ENCODE measurements at regions not wholly inside any gene's neighbourhood (a gene's known extent, or its start where the extent isn't known, plus 50 kb on each side); places are given as distances from the start of the nearest gene placed in this dataset.

DNA sequence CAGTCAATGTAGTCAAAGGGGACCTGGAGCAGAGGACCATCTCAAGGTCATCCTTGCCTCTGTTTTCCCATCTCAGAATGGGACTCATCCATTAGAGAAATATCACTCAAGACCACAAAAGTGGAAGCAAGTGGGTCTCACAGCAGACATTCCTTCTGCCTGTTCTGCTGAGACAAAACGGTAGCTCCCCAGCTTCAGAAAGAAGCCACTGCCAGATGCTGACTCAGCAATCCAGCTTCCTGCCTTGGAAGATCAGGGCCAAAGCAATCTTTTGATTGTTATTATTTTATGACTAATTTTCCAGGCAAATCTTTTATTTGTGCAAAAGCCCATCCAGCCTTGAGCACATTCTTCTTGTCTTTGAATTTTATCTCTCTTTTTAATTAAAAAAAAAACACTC is 86.8 kb downstream of the CCT6B start:
- DNase-seq (ENCODE audit: low spot score): no peak

DNA sequence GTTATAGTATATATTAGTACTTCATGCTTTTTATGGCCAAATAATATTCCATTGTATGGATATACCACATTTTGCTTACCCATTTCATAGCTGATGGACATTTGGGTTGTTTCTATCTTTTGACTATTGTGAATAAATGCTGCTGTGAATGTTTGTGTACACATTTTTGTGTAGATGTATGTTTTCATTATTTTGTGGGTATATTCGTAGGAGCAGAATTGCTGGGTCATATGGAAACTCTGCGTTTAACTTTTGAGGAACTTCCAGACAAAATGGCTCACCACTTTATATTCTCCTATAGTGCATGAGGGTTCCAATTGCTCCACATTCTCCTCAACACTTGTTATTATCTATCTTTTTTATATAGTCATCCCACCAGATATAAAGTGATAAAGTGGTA is 88.6 kb downstream of the CCT6B start:
- no peak for DNase-seq (ENCODE audit: low spot score)

DNA sequence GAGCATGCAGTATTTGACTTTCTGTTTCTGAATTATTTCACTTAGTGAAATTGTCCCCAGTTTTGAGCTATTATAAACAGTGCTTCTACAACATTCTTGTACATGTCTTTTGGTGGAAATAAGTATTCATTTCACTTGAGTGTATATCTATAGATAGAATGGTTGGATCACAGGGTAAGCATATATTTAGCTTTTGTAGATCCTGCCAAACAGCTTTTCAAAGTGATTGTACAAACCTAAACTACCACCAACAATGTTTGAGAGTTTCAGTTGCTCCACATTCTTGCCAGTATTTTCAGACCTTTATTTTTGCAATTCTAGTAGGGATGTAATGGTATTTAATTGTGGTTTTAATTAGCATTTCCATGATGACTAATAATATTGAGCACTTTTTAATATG is 91.6 kb downstream of the CCT6B start:
- no peak for DNase-seq (ENCODE audit: low spot score)

DNA sequence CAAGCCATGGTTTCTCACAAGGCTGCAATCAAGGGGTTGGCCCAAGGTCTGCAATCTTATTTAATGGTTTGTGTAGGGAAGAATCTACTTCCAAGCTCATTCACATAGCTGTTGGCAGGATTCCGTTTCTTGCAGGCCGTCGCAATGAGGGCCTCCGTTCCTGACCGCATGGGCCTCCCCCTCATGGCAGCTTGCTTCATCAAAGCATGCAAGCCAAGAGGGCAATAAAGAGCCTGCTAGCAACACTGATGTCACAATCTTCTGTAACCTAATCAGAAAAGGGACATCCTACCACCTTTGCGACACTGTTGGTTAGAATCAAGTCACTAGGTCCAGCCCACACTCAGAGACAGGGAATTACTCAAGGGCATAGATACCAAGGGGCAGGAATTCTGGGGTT is 95.5 kb downstream of the CCT6B start:
- no peak for DNase-seq (ENCODE audit: low spot score)

DNA sequence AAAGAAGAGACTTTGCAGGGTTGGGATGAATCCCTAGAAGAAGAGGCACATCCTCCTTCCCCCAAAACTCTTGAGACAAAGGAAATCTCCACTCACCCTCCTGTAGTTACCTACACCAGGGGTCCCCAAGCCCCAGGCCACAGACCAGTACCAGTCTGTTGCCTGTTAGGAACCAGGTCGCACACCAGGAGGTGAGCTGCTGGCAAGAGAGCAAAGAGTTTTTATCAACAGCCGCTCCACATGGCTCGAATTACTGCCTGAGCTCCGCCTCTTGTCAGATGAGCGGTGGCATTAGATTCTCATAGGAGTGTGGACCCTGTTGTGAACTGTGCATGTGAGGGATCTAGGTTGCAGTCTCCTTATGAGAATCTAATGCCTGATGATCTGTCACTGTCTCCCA is 98.9 kb downstream of the CCT6B start:
- DNase-seq (ENCODE audit: low spot score): no peak

DNA sequence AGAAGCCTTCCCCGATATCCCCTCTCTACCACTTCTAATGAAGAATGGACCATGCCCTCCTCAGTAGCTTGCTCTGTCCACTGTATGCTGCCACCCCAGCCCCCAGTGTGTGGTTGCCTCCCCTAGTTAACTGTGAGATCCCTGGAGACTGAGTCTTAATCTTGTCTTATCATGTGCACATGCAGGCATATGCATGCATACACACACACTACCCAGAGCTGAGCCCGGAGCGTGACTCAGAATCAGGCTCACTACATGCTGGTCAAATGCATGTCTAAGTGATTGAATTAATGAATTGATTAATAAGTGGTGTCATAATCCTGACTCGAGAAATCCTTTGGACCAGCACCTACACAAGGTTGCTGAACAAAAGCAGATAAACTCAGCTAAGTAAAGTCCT is 99.4 kb downstream of the CCT6B start:
- DNase-seq (ENCODE audit: low spot score): no peak

DNA sequence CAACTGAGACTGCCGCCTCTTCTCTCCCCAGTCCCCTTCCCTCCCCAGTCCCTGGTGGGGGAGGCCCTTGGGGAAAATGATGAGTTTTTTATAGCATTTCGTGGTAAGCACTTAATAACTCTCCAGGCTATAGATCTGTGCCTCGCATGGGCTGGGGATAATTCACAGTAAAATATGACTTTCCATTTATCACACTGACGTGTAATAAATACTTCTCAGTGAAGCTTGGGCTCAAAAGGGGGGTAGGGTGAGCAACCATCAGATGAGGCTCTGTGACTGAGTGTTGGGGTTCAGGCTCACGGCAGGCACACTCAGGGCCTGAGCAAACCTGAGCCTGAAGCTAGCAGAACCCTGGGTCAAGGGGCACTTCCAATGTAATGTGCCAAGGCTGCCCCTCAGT is 101.6 kb downstream of the CCT6B start:
- no peak for DNase-seq (ENCODE audit: low spot score)

DNA sequence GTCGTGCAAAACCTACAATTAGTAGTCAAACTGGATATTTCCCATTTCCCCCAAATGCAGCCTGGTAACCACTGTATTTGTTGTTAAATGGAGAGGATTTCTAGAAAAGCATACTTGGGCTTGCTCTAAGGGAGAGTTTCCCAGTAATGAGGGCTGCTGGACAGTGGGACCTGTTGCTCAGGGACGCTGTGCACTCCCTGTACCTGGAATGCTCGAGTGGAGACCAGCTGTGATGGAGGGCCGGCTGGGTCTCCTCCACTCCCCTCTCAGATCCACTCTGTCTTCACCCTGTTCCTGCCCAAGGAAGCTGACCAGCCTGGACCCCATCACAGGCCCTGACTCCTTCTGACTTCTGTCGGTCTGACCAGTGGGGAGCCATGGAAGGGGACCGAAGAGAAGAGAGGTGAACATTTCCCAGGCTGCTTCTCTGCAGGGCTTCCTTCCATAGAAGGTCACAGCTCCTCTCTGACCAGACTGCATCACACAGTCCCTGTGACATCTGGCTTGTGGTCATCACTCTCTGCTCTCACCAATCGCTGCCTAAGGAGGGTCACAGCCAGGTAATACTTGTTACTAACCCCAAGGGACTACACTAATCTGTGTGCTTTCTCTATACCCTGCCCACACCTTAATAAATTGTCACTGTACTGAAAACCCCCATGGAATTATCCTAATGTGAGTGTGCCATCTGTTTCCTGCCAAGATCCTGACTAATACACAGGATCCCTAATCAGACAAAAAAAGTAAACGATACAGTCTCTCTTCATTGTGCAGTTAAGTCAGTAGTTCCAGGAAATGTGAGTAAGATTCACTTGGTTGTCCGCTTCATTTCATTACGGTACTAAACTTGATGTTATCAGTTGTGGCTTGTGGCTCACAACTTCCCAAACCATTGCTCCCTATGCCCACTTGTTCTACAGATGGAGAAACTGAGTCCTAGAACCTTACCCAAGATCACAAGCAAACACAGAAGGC is 102.4 kb downstream of the CCT6B start:
- DNase-seq (ENCODE audit: low spot score): peak; percentile 88

DNA sequence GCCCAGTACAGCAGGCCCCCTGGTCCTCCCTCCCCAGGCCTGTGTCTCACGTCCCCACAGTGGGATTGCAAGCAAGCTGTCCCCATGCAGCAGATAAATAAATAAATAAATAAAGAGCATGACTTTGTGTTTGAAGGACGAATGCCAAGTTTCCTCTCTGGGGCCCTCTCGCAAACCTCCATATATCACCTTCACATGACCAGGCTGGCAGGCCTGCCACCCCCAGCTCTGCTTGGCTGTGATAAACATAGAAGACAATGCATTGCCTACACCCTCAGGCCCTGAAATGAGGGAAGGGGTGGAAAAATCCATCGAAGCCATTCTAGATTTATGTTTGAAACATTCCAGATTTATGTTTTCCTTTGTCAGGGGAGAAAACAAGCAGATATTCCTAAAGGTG is 107.3 kb downstream of the CCT6B start:
- no peak for DNase-seq (ENCODE audit: low spot score)

DNA sequence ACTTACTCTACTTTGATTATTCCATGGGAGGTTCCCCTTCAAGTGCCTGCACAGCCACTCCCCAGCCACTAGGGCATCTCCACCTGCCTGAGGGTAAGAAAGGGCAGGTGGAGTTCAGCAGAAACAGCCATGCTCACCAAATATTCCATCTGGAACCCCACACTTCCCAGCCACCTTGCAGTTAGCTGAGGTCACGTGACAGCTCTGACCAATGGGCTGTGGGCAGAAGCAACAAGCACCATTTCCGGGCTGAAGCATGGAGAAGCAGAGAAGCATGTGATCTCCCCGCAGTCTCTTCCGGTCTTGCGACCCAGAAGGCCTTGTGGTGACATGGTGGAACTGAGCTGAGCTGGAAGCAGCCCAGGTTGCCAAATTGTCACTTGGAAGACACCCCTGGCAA is 108.6 kb downstream of the CCT6B start:
- DNase-seq (ENCODE audit: low spot score): no peak

DNA sequence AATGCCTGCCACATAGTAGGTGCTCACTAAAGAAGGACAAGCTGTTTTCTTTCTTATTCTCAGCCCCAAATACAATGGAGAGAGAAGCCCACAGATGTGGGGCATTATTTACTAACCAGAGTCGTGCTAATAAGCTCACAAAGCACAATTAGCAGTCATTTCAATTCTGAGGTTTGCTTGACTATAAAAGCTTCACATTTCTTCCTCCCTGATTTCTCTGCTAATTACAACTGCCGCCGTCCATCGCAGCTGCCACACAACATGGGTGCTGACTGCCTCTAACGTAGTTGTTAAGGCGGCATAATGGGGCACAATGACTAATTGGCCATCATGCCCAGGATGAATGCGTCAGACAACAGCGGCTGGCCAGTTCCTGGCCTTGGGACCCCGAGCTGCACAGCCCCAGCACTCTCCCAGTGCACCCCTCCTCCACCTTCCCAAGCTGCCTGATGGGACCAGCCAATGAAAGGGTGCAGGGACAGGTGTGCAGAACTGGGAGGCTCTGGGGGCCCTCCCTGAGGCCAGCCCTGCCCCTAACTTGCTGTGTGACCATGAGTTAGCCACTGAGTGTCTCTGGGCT is 109.2 kb downstream of the CCT6B start:
- no peak for DNase-seq (ENCODE audit: low spot score)

DNA sequence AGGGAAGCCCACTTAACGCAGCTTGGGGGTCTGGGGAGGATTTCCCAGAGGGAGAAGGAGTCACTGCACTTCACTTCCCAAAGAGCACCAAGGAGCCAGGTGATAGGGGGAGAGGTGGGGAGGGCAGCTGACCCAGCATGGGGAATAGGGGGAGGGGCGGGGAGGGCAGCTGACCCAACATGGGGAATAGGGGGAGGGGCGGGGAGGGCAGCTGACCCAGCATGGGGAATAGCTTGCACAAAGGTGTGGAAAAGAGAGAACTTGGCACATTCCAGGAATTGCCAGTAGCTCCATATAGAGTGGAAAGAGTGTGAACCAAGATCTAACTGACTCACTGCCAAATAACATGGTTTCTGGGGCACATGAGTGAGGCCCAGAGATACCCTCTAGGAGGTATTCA is 110.3 kb downstream of the CCT6B start:
- DNase-seq (ENCODE audit: low spot score): no peak

DNA sequence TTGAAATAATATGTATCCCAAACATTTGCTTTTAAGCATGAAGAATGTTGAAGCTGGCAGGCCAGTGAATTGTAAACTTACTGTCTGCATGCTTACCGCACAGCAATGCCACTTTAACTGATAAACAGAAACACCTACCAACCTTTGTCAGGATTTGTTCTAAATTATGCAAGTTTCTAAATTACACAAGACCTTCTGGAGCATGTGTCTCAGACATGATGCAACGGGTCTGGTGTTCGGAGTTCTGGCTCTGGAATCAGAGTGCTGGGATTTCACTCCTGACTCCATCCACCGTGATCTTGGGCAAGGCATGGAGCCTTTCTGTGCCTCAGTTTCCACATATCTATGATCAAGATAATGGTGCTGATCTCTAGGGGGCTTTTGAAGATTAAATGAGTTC is 111.2 kb downstream of the CCT6B start:
- no peak for DNase-seq (ENCODE audit: low spot score)

DNA sequence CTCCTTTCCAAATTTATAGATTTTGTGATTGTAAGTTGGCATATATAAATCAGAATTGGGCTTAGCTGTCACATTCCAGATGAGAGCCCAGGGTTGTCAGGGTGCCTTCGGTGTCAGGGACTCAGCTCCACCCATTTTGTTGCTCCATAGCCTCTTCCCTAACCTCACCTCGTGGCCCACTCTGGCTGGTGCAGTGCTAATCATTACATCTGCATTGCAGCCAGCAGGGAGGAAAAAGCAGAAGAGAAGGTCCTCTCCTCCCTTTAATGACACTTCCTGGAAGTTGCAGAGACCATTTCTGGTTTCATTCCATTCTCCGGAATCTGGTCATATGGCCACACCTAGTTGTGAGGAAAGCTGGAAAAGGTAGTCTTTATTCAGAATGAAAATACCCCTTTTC is 113.3 kb downstream of the CCT6B start:
- no peak for DNase-seq (ENCODE audit: low spot score)

DNA sequence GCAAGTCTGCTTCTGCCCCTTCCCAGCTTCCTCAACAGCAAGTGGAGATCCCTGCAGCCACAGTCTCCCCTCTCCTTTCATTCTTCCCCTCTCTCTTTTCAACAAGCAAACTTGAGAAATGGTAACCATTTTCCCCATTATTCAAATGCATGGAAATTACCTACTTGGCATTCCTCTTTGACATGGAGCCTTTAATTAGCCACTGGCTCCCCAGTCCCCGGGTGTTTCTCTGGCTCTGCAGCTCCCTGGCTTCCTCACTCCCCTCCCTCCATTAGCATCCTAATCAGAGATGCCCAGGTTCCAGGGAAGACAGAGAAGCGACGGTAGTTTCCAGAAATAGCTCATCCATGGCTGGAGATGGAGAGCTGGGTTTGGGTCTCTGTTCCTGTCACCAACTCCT is 116.0 kb downstream of the CCT6B start:
- DNase-seq (ENCODE audit: low spot score): no peak

DNA sequence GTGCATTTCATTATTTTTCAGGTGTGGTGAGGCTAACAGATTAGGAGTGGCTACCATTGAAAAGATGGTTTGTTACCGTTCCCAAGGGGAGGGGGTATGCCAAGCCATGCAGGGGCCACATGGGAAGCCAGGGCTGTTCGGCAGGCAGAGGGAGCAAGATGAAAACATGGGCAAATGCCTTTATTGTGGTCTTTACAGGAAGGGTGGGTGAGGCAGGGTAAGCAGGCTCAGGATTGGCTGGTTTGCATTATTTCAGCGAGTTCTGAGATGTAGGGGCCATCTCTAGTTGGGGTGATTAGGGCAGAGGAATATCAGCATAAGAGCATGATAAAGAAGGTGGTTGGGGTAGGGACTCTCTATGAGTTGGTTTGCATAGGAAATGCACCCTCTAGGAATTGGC is 117.6 kb downstream of the CCT6B start:
- no peak for DNase-seq (ENCODE audit: low spot score)

DNA sequence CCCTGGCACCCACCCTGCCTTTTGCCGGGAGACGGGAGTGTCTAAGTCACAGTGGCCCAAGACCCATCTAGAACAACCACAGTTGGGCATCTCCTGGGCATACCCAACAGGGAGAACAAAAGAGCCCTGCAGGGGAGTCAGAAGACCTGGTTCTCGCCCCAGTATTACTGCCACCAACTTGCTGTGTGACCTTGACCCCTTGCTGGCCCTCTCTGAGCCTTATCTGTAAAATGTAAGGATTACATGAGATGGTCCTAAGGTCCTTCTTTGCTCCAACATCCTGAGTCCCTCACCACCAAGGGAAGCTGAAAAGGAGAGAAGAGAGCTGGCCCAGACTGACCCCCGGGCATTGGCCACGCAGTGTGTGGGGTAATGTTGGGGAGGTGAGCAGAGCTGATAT is 119.0 kb downstream of the CCT6B start:
- no peak for DNase-seq (ENCODE audit: low spot score)

DNA sequence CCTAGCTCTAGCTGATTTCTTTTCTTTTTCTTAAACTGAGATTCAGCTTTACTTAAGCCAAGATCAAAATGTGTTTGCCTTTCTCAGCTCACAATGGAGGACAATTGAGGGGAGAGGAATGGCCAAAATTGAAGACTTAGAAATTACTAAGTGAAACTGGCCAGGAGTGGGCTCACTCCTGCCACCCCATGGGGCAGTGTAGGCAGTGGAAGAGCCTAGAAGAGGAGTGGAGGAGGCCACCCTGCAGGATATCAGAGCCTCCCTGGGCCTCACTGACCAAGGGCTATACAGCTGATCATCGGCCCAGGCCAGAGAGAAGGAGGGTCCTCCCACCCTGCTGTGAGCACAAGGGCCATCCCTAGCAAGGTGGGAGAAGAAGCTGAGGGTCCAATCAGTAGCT is 119.8 kb downstream of the CCT6B start:
- DNase-seq (ENCODE audit: low spot score): no peak

DNA sequence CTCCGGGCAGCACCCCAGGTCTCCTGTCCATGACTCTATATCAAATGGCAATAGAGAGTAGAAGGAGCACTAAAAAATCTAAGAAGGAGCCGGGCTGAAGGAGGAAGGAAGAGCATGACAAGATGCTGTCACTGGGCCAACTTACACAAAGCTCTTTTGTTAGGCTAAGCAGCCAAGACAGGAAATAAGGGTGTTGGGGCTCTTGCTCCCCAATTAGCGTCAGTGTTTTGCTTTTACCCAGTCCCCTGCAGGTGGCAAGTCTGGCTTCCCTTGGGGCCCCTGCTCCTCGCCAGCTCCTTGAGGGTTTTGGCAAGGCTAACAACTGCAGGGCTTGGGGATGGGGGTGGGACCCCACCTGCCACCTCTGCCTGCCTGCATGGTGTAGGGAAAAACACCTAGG is 120.5 kb downstream of the CCT6B start:
- DNase-seq (ENCODE audit: low spot score): no peak

DNA sequence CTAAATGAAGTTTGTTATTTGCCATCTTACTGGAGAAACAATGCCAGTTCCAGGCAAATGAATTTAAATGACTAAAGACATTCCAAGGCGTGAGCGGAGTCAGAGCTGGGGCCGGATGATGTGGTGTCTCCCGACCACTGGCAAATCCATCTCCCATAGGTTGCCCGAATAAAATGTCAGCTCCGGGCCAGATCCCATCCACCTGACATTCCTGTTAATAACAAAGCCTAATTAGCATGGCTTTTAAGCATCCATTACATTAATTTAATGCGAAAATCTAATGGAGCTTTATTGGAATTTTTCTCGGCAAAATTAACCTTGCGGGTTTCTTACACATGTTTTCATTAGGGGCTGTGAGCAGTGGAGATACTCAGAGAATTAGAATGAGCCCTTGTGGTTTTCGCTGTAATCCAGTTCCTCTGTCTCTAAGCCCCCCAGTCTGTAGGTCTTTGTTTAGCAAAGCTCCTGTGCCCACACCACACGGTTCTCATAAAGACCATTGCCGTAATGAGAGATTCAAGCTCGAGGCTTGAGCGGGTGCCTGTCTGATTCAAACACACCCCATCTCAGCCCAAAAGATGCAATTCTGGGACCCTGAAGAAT is 123.3 kb downstream of the CCT6B start:
- no peak for DNase-seq (ENCODE audit: low spot score)

DNA sequence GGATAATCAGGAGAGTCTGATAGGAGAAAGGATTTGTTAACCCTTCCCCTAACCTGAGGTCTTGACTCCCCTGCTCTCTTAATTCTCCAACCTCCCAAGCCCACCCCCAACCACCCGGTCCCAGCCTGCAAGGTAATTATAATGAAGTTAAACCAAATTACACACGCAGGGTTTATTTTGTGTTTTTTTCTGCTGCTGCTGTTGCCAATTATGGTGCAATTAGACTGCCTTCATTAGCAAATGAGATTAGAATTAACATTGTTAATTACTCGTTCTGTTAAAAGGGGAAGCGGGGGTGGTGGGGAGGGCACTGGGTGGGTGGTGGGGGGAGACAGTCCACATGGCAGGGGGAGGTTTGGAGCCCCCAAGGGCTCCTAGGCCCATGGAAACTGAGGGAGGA is 128.9 kb downstream of the CCT6B start:
- DNase-seq (ENCODE audit: low spot score): no peak

DNA sequence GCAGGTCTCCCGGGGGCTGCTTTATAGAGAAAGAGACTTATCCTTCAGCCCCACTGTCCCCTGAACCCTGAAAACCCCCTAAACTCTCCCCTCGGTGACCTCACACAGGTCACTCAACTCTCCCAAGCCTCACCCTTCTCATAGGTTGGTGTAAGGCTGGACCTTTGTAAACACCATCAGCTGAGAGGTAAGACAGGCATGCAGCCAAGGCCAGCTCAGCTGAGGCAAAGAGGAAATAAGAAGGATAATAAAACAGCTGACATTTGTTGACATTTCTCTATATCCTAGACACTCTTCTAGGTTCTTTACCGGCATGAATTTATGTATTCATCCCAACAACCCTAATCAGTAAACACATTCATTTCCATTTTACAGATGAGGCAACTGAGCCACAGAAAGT is 134.3 kb downstream of the CCT6B start:
- DNase-seq (ENCODE audit: low spot score): no peak

DNA sequence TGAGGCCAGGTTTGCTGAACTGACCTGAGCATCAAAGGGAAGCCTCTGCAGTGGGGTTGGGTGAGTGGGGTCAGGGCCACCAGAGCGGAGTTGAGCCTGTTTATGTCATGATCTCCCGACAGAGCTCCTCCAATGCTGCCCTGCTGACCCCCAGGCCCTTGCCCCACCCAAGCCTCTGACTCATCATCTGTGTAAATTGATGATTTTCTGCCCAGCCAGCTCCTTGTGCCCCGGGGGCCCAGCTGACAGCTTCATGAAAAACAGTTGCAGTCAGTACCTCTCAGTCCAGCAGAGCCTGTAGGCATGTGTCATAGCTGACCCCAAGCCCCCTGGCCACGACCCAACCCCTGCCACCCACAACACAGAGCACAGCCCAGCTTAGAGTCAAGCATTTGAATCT is 134.9 kb downstream of the CCT6B start:
- no peak for DNase-seq (ENCODE audit: low spot score)
